ENCODE measurements at regions not wholly inside any gene's neighbourhood (a gene's known extent, or its start where the extent isn't known, plus 50 kb on each side); places are given as distances from the start of the nearest gene placed in this dataset.
A peak's percentile ranks its signal among the peaks of the same experiment; 100 is the strongest.

DNA sequence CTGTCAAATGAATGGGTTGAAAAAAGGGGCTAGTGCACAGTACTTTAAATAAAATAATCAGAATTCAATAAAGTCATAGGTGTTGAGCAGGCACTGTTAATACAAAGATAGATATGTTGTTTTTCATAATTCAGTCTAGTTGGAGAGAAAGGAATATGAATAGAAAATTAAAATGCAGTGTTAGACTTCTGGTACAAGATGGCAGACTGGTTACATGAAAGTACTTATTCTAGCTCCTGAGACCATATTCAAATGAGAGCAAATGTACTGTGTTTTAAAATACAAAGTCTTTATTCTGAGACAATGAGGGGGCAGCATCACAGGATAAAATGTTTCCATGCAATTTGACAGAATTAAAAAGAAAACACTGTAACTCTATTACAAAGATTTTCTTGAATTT is 542.1 kb downstream of the COL11A1 start:
- in situ Hi-C loops (cut with MboI; ENCODE audit: low sequenced_read_pairs, unreplicated experiment), result no loop called here
- no peak for DNase-seq (ENCODE audit: low spot score)
- TF ChIP-seq, protein P1, sequence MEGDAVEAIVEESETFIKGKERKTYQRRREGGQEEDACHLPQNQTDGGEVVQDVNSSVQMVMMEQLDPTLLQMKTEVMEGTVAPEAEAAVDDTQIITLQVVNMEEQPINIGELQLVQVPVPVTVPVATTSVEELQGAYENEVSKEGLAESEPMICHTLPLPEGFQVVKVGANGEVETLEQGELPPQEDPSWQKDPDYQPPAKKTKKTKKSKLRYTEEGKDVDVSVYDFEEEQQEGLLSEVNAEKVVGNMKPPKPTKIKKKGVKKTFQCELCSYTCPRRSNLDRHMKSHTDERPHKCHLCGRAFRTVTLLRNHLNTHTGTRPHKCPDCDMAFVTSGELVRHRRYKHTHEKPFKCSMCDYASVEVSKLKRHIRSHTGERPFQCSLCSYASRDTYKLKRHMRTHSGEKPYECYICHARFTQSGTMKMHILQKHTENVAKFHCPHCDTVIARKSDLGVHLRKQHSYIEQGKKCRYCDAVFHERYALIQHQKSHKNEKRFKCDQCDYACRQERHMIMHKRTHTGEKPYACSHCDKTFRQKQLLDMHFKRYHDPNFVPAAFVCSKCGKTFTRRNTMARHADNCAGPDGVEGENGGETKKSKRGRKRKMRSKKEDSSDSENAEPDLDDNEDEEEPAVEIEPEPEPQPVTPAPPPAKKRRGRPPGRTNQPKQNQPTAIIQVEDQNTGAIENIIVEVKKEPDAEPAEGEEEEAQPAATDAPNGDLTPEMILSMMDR (IDR thresholded peaks at IDR 0.05; ENCODE audit: borderline replicate concordance, control extremely low read depth, extremely low read depth, insufficient read depth, missing control alignments), result no peak

DNA sequence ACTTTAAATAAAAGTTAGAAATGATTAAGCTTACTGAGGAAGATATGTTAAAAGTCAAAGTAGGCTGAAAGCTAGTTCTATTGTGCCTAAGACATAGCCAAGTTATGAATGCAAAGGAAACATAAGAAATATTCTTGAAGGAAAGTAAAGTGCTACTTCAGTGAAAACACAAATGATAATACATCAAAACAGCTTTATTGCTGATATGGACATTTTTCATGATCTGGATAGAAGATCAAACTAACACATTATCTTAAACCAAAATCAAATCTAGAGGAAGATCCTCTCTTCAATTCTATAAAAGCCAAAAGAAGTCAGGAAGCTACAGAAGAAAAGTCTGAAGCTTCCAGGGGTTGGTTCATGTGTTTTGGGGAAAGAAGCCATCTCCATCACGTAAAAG is 545.9 kb downstream of the COL11A1 start:
- no peak for DNase-seq (ENCODE audit: low spot score)
- in situ Hi-C loops (cut with MboI; ENCODE audit: low sequenced_read_pairs, unreplicated experiment), result no loop called here
- TF ChIP-seq, protein P1 (IDR thresholded peaks at IDR 0.05; ENCODE audit: borderline replicate concordance, control extremely low read depth, extremely low read depth, insufficient read depth, missing control alignments), result no peak

DNA sequence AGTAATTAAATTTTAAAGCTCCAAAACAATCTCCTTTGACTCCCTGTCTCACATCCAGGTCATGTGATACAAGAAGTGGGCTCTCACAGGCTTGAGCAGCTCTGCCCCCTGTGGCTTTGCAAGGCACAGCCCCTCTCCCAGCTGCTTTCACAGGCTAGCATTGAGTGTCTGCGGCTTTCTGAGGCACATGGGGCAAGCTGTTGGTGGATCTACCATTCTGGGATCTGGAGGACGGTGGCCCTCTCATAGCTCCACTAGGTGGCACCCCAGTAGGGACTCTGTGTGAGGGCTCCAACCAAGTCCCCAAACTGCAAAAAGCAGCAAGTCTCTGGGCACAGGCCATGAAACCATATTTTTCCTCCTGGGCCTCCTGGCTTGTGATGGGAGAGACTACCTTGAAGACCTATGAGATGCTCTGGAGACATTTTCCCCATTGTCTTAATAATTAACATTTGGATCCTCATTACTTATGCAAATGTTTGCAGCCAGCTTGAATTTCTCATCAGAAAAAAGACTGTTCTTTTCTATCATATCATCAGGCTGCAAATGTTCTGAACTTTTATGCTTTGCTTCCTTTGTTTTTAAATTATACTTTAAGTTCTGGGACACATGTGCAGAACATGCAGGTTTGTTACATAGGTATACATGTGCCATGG is 554.1 kb upstream of the OLFM3 start:
- TF ChIP-seq, protein P1 (IDR thresholded peaks at IDR 0.05; ENCODE audit: borderline replicate concordance, control extremely low read depth, extremely low read depth, insufficient read depth, missing control alignments), result peak; percentile 33
- no peak for DNase-seq (ENCODE audit: low spot score)
- in situ Hi-C loops (cut with MboI; ENCODE audit: low sequenced_read_pairs, unreplicated experiment), result no loop called here

DNA sequence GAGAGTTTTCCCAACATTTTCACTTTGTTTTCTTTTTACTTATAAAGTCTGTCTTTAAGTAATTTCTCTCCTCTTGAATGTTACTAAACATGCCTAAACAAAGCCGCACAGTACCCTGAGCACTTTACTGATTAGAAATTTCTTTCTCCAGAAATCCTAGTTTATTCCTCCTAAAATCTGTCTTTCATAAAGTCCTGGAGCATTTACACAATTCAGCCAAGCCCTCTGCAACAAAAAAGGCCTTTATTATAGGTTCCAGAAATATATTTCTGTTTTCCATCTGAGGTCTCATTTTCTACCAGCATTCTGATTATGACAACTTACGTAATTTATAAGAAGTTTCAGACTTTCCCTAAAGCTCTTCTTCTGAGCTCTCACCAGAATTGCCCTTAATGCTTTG is 549.5 kb upstream of the OLFM3 start:
- TF ChIP-seq, protein P1 (IDR thresholded peaks at IDR 0.05; ENCODE audit: borderline replicate concordance, control extremely low read depth, extremely low read depth, insufficient read depth, missing control alignments), result no peak
- in situ Hi-C loops (cut with MboI; ENCODE audit: low sequenced_read_pairs, unreplicated experiment), result no loop called here
- DNase-seq (ENCODE audit: low spot score), result no peak

DNA sequence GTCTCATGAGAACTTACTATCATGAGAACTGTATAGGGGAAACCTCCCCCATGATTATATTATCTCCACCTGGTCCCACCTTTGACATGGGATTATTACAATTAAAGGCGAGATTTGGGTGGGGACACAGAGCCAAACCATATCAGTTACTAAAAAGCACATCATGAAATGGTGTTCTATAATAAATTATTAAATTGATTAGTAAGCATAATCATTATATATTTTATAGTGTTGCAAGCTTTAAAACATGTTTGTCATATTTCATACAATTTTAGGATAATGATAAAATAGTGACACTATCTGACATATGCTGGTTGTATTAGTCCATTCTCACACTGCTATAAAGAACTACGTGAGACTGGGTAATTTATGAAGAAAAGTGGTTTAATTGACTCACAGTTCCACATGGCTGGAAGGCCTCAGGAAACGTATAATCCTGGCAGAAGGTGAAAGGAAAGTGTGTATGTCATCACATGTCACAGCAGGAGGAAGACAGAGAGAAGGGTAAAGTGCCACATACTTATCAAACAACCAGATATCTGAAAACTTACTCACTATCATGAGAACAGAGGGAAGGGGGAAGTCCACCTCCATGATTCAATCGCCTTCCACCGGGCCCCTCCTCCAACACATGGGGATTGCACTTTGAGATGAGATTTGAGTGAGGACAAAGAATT is 539.2 kb upstream of the OLFM3 start:
- in situ Hi-C loops (cut with MboI; ENCODE audit: low sequenced_read_pairs, unreplicated experiment), result no loop called here
- no peak for DNase-seq (ENCODE audit: low spot score)
- TF ChIP-seq, protein P1 (IDR thresholded peaks at IDR 0.05; ENCODE audit: borderline replicate concordance, control extremely low read depth, extremely low read depth, insufficient read depth, missing control alignments), result no peak

DNA sequence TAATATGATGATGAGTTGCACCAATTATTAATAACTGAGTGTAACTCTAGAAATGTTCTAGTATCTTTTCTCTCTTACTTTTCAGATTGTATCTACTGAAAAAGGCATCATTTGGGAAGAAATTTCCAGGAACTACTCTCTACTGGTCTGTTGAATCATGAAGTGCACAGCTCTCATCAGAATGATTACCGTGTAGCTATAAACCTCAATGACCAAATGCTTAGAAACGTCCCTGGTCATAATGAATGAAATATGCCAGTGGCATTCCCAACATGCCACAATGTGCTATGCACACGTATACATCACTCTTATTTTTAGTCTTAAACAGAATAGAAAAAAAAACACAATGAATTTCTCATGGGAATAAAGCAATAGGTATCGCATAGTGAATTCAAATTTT is 534.3 kb upstream of the OLFM3 start:
- DNase-seq (ENCODE audit: low spot score), result no peak
- in situ Hi-C loops (cut with MboI; ENCODE audit: low sequenced_read_pairs, unreplicated experiment), result no loop called here
- TF ChIP-seq, protein P1 (IDR thresholded peaks at IDR 0.05; ENCODE audit: borderline replicate concordance, control extremely low read depth, extremely low read depth, insufficient read depth, missing control alignments), result no peak

Data from GM13976 (cell line).